Uterus (tissue), 2 donors: ENCODE measurements at regions not wholly inside any gene's neighbourhood (a gene's known extent, or its start where the extent isn't known, plus 50 kb on each side); places are given as distances from the start of the nearest gene placed in this dataset.

Experiments used
- CTCF ChIP-seq, 4 experiments: fragments of 200-600 bp in 2 of 4; fragments of 450-650 bp in 2 of 4; sonication (generic) in 2 of 4; IDR thresholded peaks; one replicate each; pipeline ENCODE4 v1.5.1; 2016 to 2019; ENCODE audit warnings: antibody characterized with exemption in 4 of 4, mild to moderate bottlenecking in 2 of 4, moderate library complexity in 1 of 4
- POLR2A ChIP-seq, 2 donors: fragments of 450-650 bp; IDR thresholded peaks; one replicate each; pipeline ENCODE4 v1.6.1; 2016; ENCODE audit warnings: antibody characterized with exemption in 2 of 2, mild to moderate bottlenecking in 1 of 2, moderate library complexity in 1 of 2

DNA sequence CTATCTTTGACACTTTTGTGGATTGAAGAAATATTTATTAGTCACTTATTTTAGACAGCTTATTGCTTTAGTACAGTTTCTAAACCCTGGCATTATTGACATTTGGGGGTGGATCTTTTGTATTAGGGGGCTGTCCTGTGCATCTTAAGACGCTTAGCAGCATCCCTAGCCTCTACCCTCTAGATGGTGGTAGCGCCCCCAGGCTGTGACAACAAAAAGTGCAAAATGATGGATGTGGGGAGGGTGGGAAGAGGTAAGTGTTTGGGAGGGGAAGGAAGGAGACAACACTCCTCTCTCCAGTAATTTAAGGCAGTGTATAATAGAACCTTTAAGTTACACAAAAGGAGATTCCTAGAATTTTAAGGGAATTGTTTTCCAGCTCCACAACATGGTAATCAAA, 1210.6 kb downstream of the C4orf33 start:
- TF ChIP-seq CTCF (IDR thresholded peaks at IDR 0.05) (no peak), POLR2A (IDR thresholded peaks at IDR 0.05) (no peak)
